ENCODE measurements at regions not wholly inside any gene's neighbourhood (a gene's known extent, or its start where the extent isn't known, plus 50 kb on each side); places are given as distances from the start of the nearest gene placed in this dataset.

- Histone ChIP-seq H3K36me3 (no peaks in the 10 kb centered on the region), H3K27me3 (no peaks in the 10 kb centered on the region), H3K4me3 (no peak overlapping the region), H3K27ac (no peak overlapping the region), H3K9me3 (no peaks in the 10 kb centered on the region), H3K4me1 (no peaks in the 10 kb centered on the region)
- no peak for TF ChIP-seq EP300 (IDR thresholded peaks at IDR 0.05; ENCODE audit: low read depth)
- no peak for TF ChIP-seq POLR2AphosphoS5 (IDR thresholded peaks at IDR 0.05)
- no peak for TF ChIP-seq POLR2A (IDR thresholded peaks at IDR 0.05)
- intact Hi-C loops (cut with DNase I; ENCODE audit: low total_unique reads): no loop called here
- 84 to 87% methylated on average over 2 of the region's 2 CpGs for WGBS, 2 donors (ENCODE audit: low coverage in 1 of 2)
- in situ Hi-C loops (cut with MboI; ENCODE audit: low pct_ligation_motif_present in 1 of 4, low pct_unique_long_range_greater_than_20kb in 1 of 4, low sequenced_read_pairs in 3 of 4): no loop called here
- DNase-seq: no peak
These were observed 528.4 kb downstream of the INHBA start for GRCh38 chr7:41174521-41174920.

- H3K27ac ChIP-seq: no peak overlapping the region
- H3K4me3 ChIP-seq: no peak overlapping the region
- no peaks in the 10 kb centered on the region for H3K36me3 ChIP-seq
- no peaks in the 10 kb centered on the region for H3K9me3 ChIP-seq
- WGBS, 2 donors (ENCODE audit: low coverage in 1 of 2): 77 to 81% methylated on average over 2 of the region's 2 CpGs
- DNase-seq: no peak
- H3K27me3 ChIP-seq: no peaks in the 10 kb centered on the region
- in situ Hi-C loops (cut with MboI; ENCODE audit: low pct_ligation_motif_present in 1 of 4, low pct_unique_long_range_greater_than_20kb in 1 of 4, low sequenced_read_pairs in 3 of 4) (no loop called here), intact Hi-C loops (cut with DNase I; ENCODE audit: low total_unique reads) (no loop called here)
- no peaks in the 10 kb centered on the region for H3K4me1 ChIP-seq
- TF ChIP-seq POLR2A (IDR thresholded peaks at IDR 0.05) (no peak), EP300 (IDR thresholded peaks at IDR 0.05; ENCODE audit: low read depth) (no peak), POLR2AphosphoS5 (IDR thresholded peaks at IDR 0.05) (no peak)
These were observed 532.4 kb downstream of the INHBA start for GRCh38 chr7:41170466-41170865.

GRCh38 chr7:41169317-41169716 lies 533.6 kb downstream of the INHBA start:
- Histone ChIP-seq H3K9me3 (no peaks in the 10 kb centered on the region), H3K27me3 (no peaks in the 10 kb centered on the region), H3K4me3 (no peak overlapping the region), H3K36me3 (no peaks in the 10 kb centered on the region), H3K27ac (no peak overlapping the region), H3K4me1 (no peaks in the 10 kb centered on the region)
- TF ChIP-seq POLR2AphosphoS5 (IDR thresholded peaks at IDR 0.05): no peak
- 70 to 77% methylated on average over 4 to 6 of the region's 6 CpGs for WGBS, 2 donors (ENCODE audit: low coverage in 1 of 2)
- no peak for DNase-seq
- intact Hi-C loops (cut with DNase I; ENCODE audit: low total_unique reads): no loop called here
- in situ Hi-C loops (cut with MboI; ENCODE audit: low pct_ligation_motif_present in 1 of 4, low pct_unique_long_range_greater_than_20kb in 1 of 4, low sequenced_read_pairs in 3 of 4): no loop called here

- in situ Hi-C loops (cut with MboI; ENCODE audit: low pct_ligation_motif_present in 1 of 4, low pct_unique_long_range_greater_than_20kb in 1 of 4, low sequenced_read_pairs in 3 of 4) (no loop called here), intact Hi-C loops (cut with DNase I; ENCODE audit: low total_unique reads) (no loop called here)
- Histone ChIP-seq H3K9me3 (no peaks in the 10 kb centered on the region), H3K4me1 (no peaks in the 10 kb centered on the region), H3K36me3 (no peaks in the 10 kb centered on the region), H3K4me3 (no peak overlapping the region), H3K27ac (no peak overlapping the region), H3K27me3 (no peaks in the 10 kb centered on the region)
- DNase-seq: no peak
- 40 to 60% methylated on average over 2 of the region's 2 CpGs for WGBS, 2 donors (ENCODE audit: low coverage in 1 of 2)
- TF ChIP-seq POLR2A (IDR thresholded peaks at IDR 0.05): no peak
These were observed 535.1 kb downstream of the INHBA start for GRCh38 chr7:41167836-41168235.

- TF ChIP-seq POLR2AphosphoS5 (IDR thresholded peaks at IDR 0.05): no peak
- no peak for TF ChIP-seq CTCF (IDR thresholded peaks at IDR 0.05)
- no peak for TF ChIP-seq POLR2A (IDR thresholded peaks at IDR 0.05)
- TF ChIP-seq EP300 (IDR thresholded peaks at IDR 0.05; ENCODE audit: low read depth): no peak
- Histone ChIP-seq H3K36me3 (no peaks in the 10 kb centered on the region), H3K27me3 (no peaks in the 10 kb centered on the region), H3K27ac (no peak overlapping the region), H3K9me3 (peaks cover 0 to 3% of the 10 kb centered on the region in 2 donors), H3K4me1 (no peaks in the 10 kb centered on the region), H3K4me3 (no peak overlapping the region)
- 38 to 53% methylated on average over 2 of the region's 2 CpGs for WGBS, 2 donors (ENCODE audit: low coverage in 1 of 2)
- in situ Hi-C loops (cut with MboI; ENCODE audit: low pct_ligation_motif_present in 1 of 4, low pct_unique_long_range_greater_than_20kb in 1 of 4, low sequenced_read_pairs in 3 of 4) (no loop called here), intact Hi-C loops (cut with DNase I; ENCODE audit: low total_unique reads) (no loop called here)
- no peak for DNase-seq
These were observed 538.5 kb downstream of the INHBA start for GRCh38 chr7:41164440-41164839.

GRCh38 chr7:41163991-41164390 lies 538.9 kb downstream of the INHBA start:
- no peak for DNase-seq
- TF ChIP-seq POLR2A (IDR thresholded peaks at IDR 0.05) (no peak), POLR2AphosphoS5 (IDR thresholded peaks at IDR 0.05) (no peak), EP300 (IDR thresholded peaks at IDR 0.05; ENCODE audit: low read depth) (no peak), CTCF (IDR thresholded peaks at IDR 0.05) (no peak)
- Histone ChIP-seq H3K36me3 (no peaks in the 10 kb centered on the region), H3K27me3 (no peaks in the 10 kb centered on the region), H3K4me3 (no peak overlapping the region), H3K27ac (no peak overlapping the region), H3K9me3 (peaks cover 0 to 4% of the 10 kb centered on the region in 2 donors), H3K4me1 (no peaks in the 10 kb centered on the region)
- 80 to 91% methylated on average over 3 of the region's 3 CpGs for WGBS, 2 donors (ENCODE audit: low coverage in 1 of 2)
- intact Hi-C loops (cut with DNase I; ENCODE audit: low total_unique reads) (no loop called here), in situ Hi-C loops (cut with MboI; ENCODE audit: low pct_ligation_motif_present in 1 of 4, low pct_unique_long_range_greater_than_20kb in 1 of 4, low sequenced_read_pairs in 3 of 4) (no loop called here)
